Muscle of leg (tissue), 3 donors: ENCODE measurements at regions not wholly inside any gene's neighbourhood (a gene's known extent, or its start where the extent isn't known, plus 50 kb on each side); places are given as distances from the start of the nearest gene placed in this dataset.

Experiments
- DNase-seq: peaks from one replicate; pipeline ENCODE4 v3.0.0; 2013
- H3K27ac ChIP-seq: one replicate; pipeline ENCODE4 v1.5.1; 2013; ENCODE audit warnings: mild to moderate bottlenecking, low read length, control low read depth
- H3K27me3 ChIP-seq: one replicate; pipeline ENCODE4 v1.6.1; 2013; ENCODE audit warnings: low read length; ENCODE audit not compliant: control insufficient read depth, insufficient read depth
- H3K36me3 ChIP-seq: one replicate; pipeline ENCODE4 v1.6.1; 2013; ENCODE audit warnings: low read length; ENCODE audit not compliant: control insufficient read depth, insufficient read depth
- H3K4me1 ChIP-seq: one replicate; pipeline ENCODE4 v1.6.1; 2013; ENCODE audit warnings: low read length; ENCODE audit not compliant: control insufficient read depth, insufficient read depth
- H3K4me3 ChIP-seq: one replicate; pipeline ENCODE4 v1.5.1; 2013; ENCODE audit warnings: low read length, control low read depth
- H3K9me3 ChIP-seq: replicated peaks from 2 replicates; pipeline ENCODE4 v1.6.1; 2013; ENCODE audit warnings: low read depth, low read length; ENCODE audit not compliant: control insufficient read depth
- WGBS: methylation state at CpG from one replicate; pipeline ENCODE4 v1.1.5; 2013; ENCODE audit warnings: missing lambda C conversion rate; ENCODE audit not compliant: insufficient coverage; 5-methylcytosine and 5-hydroxymethylcytosine counted together

GRCh38 chr7:109322833-109323232 is 753.2 kb downstream of the DNAJB9 start:
- H3K27me3 ChIP-seq = no peaks in the 10 kb centered on the region
- DNase-seq = no peak
- no peak overlapping the region for H3K4me3 ChIP-seq
- no peaks in the 10 kb centered on the region for H3K36me3 ChIP-seq
- no peaks in the 10 kb centered on the region for H3K9me3 ChIP-seq
- H3K4me1 ChIP-seq = no peaks in the 10 kb centered on the region
- 92% methylated on average over 1 of the region's 2 CpGs for WGBS
- H3K27ac ChIP-seq = no peak overlapping the region

DNA sequence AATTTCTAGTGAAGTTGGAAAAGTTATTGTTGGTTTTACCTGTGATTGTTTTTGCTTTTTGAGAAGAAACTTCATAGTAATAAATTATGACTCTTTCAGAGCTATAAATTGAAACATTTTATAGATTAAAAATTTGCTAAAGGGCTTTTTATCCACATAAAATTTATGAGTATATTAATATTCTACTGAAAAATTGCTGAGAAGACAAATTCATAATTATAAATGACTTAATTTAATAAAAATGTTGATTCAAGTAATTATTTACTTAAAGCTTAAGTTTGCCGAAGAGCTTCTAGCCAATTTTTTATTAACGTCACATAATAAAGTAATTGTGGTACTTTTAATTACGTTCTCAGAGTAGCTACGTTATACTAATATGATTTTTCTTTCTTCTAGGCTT is 761.7 kb downstream of the DNAJB9 start:
- WGBS = no CpG with 5 or more reads among the region's 4 CpGs
- no peak overlapping the region for H3K4me3 ChIP-seq
- no peaks in the 10 kb centered on the region for H3K9me3 ChIP-seq
- H3K4me1 ChIP-seq = no peaks in the 10 kb centered on the region
- no peaks in the 10 kb centered on the region for H3K27me3 ChIP-seq
- no peak for DNase-seq
- H3K36me3 ChIP-seq = no peaks in the 10 kb centered on the region
- H3K27ac ChIP-seq = no peak overlapping the region

DNA sequence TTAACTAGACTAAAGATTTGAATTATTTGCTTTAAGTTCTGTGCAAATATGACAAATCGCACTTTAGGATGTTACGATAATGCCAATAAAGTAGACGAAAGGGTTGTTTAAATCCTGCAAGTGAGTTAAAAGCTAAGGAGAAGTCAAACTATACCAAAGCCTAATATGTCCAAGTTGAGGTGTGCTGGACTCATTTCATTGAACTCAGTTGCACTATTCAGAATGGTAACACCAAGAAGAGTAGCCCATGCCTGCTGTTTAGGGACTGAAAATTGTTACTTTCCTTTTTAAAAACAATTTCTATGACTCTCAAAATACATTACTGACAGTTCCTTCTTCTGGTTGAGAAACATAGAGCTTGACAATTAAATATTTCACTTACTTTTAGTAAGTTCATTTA is 766.3 kb downstream of the DNAJB9 start:
- Histone ChIP-seq H3K4me1 (no peaks in the 10 kb centered on the region), H3K27ac (no peak overlapping the region), H3K27me3 (no peaks in the 10 kb centered on the region), H3K9me3 (no peaks in the 10 kb centered on the region), H3K36me3 (no peaks in the 10 kb centered on the region), H3K4me3 (no peak overlapping the region)
- no peak for DNase-seq
- no CpG with 5 or more reads among the region's 3 CpGs for WGBS

GRCh38 chr7:109336531-109336930 is 766.9 kb downstream of the DNAJB9 start:
- DNase-seq = no peak
- H3K9me3 ChIP-seq = no peaks in the 10 kb centered on the region
- no peaks in the 10 kb centered on the region for H3K4me1 ChIP-seq
- no peak overlapping the region for H3K4me3 ChIP-seq
- H3K27ac ChIP-seq = no peak overlapping the region
- no peaks in the 10 kb centered on the region for H3K27me3 ChIP-seq
- H3K36me3 ChIP-seq = no peaks in the 10 kb centered on the region

GRCh38 chr7:109343678-109344077 is 774.0 kb downstream of the DNAJB9 start:
- WGBS = no CpG with 5 or more reads among the region's 2 CpGs
- Histone ChIP-seq H3K27me3 (no peaks in the 10 kb centered on the region), H3K4me3 (no peak overlapping the region), H3K4me1 (no peaks in the 10 kb centered on the region), H3K9me3 (no peaks in the 10 kb centered on the region), H3K36me3 (no peaks in the 10 kb centered on the region), H3K27ac (no peak overlapping the region)
- no peak for DNase-seq

GRCh38 chr7:109351493-109351892 is 781.8 kb downstream of the DNAJB9 start:
- no peak for DNase-seq
- Histone ChIP-seq H3K4me1 (no peaks in the 10 kb centered on the region), H3K9me3 (no peaks in the 10 kb centered on the region), H3K27me3 (no peaks in the 10 kb centered on the region), H3K36me3 (no peaks in the 10 kb centered on the region), H3K27ac (no peak overlapping the region), H3K4me3 (no peak overlapping the region)
- WGBS = no CpG with 5 or more reads among the region's 9 CpGs

GRCh38 chr7:109354000-109354399 is 784.3 kb downstream of the DNAJB9 start:
- no peak for DNase-seq
- Histone ChIP-seq H3K27ac (no peak overlapping the region), H3K27me3 (no peaks in the 10 kb centered on the region), H3K4me1 (no peaks in the 10 kb centered on the region), H3K36me3 (no peaks in the 10 kb centered on the region), H3K9me3 (no peaks in the 10 kb centered on the region), H3K4me3 (no peak overlapping the region)
- no CpG with 5 or more reads among the region's 3 CpGs for WGBS

- H3K36me3 ChIP-seq = no peaks in the 10 kb centered on the region
- H3K27ac ChIP-seq = no peak overlapping the region
- no peaks in the 10 kb centered on the region for H3K27me3 ChIP-seq
- no peak for DNase-seq
- no peak overlapping the region for H3K4me3 ChIP-seq
- H3K4me1 ChIP-seq = no peaks in the 10 kb centered on the region
- no CpG with 5 or more reads among the region's 1 CpG for WGBS
- H3K9me3 ChIP-seq = no peaks in the 10 kb centered on the region
Observed at GRCh38 chr7:109354552-109354951, 784.9 kb downstream of the DNAJB9 start.

GRCh38 chr7:109375823-109376222 is 806.1 kb downstream of the DNAJB9 start:
- Histone ChIP-seq H3K4me1 (no peaks in the 10 kb centered on the region), H3K36me3 (no peaks in the 10 kb centered on the region), H3K27me3 (no peaks in the 10 kb centered on the region), H3K9me3 (no peaks in the 10 kb centered on the region), H3K4me3 (no peak overlapping the region), H3K27ac (no peak overlapping the region)
- no peak for DNase-seq

GRCh38 chr7:109376576-109376975 is 806.9 kb downstream of the DNAJB9 start:
- no peak for DNase-seq
- Histone ChIP-seq H3K27me3 (no peaks in the 10 kb centered on the region), H3K36me3 (no peaks in the 10 kb centered on the region), H3K4me3 (no peak overlapping the region), H3K4me1 (no peaks in the 10 kb centered on the region), H3K27ac (no peak overlapping the region), H3K9me3 (no peaks in the 10 kb centered on the region)

- 57% methylated on average over 1 of the region's 3 CpGs for WGBS
- no peak for DNase-seq
- H3K9me3 ChIP-seq = no peaks in the 10 kb centered on the region
- no peaks in the 10 kb centered on the region for H3K36me3 ChIP-seq
- H3K27ac ChIP-seq = no peak overlapping the region
- H3K27me3 ChIP-seq = no peaks in the 10 kb centered on the region
- H3K4me1 ChIP-seq = no peaks in the 10 kb centered on the region
- H3K4me3 ChIP-seq = no peak overlapping the region
Observed at GRCh38 chr7:109377076-109377884, 807.6 kb downstream of the DNAJB9 start.
